ENCODE measurements at regions not wholly inside any gene's neighbourhood (a gene's known extent, or its start where the extent isn't known, plus 50 kb on each side); places are given as distances from the start of the nearest gene placed in this dataset.

- TF ChIP-seq REST (IDR thresholded peaks at IDR 0.05; ENCODE audit: insufficient replicate concordance, low read depth) (no peak), POLR2AphosphoS5 (IDR thresholded peaks at IDR 0.05; ENCODE audit: low read depth) (no peak), GABPA (IDR thresholded peaks at IDR 0.05; ENCODE audit: low read depth) (no peak), SPI1 (IDR thresholded peaks at IDR 0.05; ENCODE audit: borderline replicate concordance, low read depth) (no peak), CTCF (IDR thresholded peaks at IDR 0.05; ENCODE audit: insufficient read depth, low read length) (no peak)
- Histone ChIP-seq H3K27ac (replicated peaks) (no peak overlapping the region), H3K27me3 (ENCODE audit: insufficient read depth, poor library complexity, severe bottlenecking) (no peaks in the 10 kb centered on the region), H3K4me3 (replicated peaks; ENCODE audit: insufficient read depth, low read length) (no peak overlapping the region)
- DNase-seq (ENCODE audit: low read depth in 1 of 2, low spot score in 1 of 2): no peak
Observed at GRCh38 chr9:129239946-129240490, 62.0 kb upstream of the IER5L start.

GRCh38 chr9:129237803-129238202 is 59.7 kb upstream of the IER5L start:
- Histone ChIP-seq H3K27me3 (ENCODE audit: insufficient read depth, poor library complexity, severe bottlenecking) (no peaks in the 10 kb centered on the region), H3K27ac (replicated peaks) (no peak overlapping the region), H3K4me3 (replicated peaks; ENCODE audit: insufficient read depth, low read length) (no peak overlapping the region)
- DNase-seq (ENCODE audit: low read depth in 1 of 2, low spot score in 1 of 2): no peak
- TF ChIP-seq CTCF (IDR thresholded peaks at IDR 0.05; ENCODE audit: insufficient read depth, low read length) (no peak), GABPA (IDR thresholded peaks at IDR 0.05; ENCODE audit: low read depth) (no peak), REST (IDR thresholded peaks at IDR 0.05; ENCODE audit: insufficient replicate concordance, low read depth) (no peak), SPI1 (IDR thresholded peaks at IDR 0.05; ENCODE audit: borderline replicate concordance, low read depth) (no peak), POLR2AphosphoS5 (IDR thresholded peaks at IDR 0.05; ENCODE audit: low read depth) (no peak)

GRCh38 chr9:129237164-129237611 is 59.1 kb upstream of the IER5L start:
- no peak overlapping the region for H3K27ac ChIP-seq (replicated peaks)
- no peak for TF ChIP-seq REST (IDR thresholded peaks at IDR 0.05; ENCODE audit: insufficient replicate concordance, low read depth)
- TF ChIP-seq CTCF (IDR thresholded peaks at IDR 0.05; ENCODE audit: insufficient read depth, low read length): no peak
- no peak for TF ChIP-seq GABPA (IDR thresholded peaks at IDR 0.05; ENCODE audit: low read depth)
- no peak for TF ChIP-seq POLR2AphosphoS5 (IDR thresholded peaks at IDR 0.05; ENCODE audit: low read depth)
- TF ChIP-seq SPI1 (IDR thresholded peaks at IDR 0.05; ENCODE audit: borderline replicate concordance, low read depth): no peak
- H3K27me3 ChIP-seq (ENCODE audit: insufficient read depth, poor library complexity, severe bottlenecking): no peaks in the 10 kb centered on the region
- H3K4me3 ChIP-seq (replicated peaks; ENCODE audit: insufficient read depth, low read length): no peak overlapping the region
- peak in 1 of 2 experiments; percentile 12 for DNase-seq (ENCODE audit: low read depth in 1 of 2, low spot score in 1 of 2)

Measured in HL-60 (cell line).